Activated CD4-positive, CD25-positive, alpha-beta regulatory T cell (primary cell): ENCODE measurements at regions not wholly inside any gene's neighbourhood (a gene's known extent, or its start where the extent isn't known, plus 50 kb on each side); places are given as distances from the start of the nearest gene placed in this dataset.

Source experiments
- DNase-seq, 4 experiments: peaks; one replicate each; lab custom pipeline; 2025; lab: John Stamatoyannopoulos, UW

DNA sequence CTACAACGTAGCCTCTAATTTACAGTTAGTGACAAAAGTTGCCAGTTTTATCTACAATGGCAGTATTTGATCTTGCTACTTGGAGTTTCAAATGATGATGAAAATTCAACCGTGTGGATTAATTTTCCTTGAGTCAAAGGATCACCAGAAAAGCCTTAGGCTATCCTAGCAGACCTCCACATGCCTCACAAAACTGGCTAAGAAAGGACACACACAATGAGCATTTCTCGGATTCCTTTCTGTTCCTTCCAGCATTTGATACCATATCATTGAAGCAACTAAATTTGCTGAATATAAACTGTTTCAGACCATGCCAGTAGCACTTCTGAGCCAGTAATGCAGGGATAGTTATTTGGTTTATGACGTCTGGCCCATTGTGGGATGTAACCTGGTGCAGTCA lies 587.4 kb upstream of the MDFIC2 start:
- no peak for DNase-seq

DNA sequence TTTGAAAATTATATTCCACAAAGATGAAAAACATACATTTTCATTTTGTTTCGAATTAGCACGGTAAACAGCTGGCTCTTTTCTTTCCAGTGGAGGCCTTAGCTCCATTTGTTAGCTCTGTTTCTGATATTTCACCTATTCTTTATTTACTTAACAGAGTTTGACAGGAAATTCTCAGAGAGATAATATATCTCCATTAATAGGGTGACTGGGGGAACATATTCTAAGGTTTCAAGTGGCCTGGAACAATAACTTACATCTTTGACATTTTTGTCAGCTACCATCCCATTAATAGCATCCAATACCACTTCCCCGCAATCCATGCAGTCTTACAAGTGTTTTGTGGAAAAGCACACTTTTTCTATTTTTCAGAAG lies 577.6 kb upstream of the MDFIC2 start:
- DNase-seq = no peak

DNA sequence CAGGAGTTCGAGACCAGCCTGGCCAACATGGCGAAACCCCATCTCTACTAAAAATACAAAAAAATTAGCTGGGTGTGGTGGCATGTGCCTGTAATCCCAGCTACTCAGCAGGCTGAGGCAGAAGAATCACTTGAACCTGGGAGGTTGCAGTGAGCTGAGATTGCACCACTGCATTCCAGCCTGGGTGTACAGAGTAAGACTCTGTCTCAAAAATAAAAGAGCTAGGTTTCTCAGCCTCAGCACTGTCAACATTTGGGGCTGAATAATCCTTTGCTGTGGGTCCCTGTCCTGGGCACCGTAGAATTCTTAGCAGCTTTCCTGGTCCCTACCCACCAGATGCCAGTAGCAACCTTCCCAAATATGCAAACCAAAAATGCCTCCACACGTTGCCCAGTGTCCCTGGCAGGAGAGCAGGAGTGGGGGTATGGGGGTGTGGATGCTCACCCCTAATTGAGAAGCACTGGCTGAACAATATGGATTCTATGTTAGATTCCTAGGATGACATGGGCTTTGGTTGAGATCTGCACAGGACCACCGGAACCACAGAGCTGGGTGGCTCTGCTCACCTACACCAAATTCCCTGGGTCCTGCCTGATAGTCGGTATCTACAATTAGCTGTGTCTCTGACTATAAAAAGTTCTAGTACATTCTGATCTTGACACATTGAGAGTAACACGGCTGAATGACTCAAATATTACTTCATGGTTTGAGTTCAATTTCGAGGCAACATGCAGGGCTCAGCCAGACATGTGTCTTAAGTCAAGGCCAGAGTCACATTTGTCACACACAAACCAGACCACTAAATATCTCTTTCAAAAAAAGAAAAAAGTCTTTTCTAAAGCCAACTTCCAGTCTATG lies 577.0 kb upstream of the MDFIC2 start:
- DNase-seq = no peak

DNA sequence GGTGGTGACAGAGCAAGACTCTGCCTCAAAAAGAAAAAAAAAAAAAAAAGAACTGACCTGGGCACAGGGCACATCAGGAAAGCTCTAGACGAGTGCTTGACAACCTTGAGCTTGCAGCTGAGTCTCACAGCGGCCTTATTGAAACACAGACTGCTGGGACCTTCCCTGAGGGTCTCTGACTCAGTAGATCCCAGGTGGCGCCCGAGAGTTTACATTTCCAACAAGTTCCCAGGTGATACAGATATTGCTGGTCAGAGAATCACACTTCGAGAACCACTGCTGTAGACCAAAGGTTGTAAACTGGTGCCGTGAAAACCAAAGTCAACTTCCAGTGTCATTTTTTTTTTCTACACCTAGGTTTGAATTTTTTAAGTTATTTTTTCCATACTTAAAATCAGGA lies 573.2 kb upstream of the MDFIC2 start:
- DNase-seq = no peak

DNA sequence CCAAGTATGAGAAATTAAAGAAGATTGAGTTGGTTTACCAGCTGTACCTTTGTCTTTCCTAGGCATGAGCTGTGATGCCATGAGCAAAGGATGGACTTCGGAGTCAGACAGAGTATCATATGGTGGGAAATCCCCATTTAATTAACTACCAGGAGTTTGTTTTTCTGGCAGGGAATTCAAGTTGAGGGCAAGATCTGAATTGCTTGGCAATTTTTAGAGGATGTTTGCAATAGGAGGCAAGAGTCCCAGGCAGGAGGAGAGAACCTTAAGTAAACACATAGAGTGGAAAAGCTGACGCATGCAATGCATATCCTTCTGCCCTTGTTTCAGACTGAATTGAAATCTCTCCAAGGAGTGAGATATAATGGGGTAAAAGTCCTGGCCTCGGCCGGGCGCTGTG lies 569.7 kb upstream of the MDFIC2 start:
- no peak for DNase-seq

DNA sequence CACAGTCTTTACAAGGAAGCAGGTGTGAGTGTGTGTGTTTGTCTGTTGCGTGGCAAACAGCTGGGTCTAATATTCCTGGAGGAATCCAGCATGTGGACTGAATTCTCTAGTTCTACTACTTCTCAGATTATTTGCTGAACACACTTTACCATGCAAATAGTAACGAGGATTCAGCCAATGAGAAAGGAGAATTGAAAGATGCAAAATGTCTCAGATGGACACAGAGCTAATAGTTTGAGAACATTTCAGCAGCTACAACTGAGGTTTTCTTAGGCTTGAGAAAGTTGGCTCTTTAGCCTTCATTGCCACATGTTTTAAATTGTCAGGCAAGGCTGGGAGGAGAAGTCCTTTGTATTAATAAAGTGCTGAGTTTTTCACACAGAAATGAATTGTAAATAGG lies 568.0 kb upstream of the MDFIC2 start:
- DNase-seq = no peak

DNA sequence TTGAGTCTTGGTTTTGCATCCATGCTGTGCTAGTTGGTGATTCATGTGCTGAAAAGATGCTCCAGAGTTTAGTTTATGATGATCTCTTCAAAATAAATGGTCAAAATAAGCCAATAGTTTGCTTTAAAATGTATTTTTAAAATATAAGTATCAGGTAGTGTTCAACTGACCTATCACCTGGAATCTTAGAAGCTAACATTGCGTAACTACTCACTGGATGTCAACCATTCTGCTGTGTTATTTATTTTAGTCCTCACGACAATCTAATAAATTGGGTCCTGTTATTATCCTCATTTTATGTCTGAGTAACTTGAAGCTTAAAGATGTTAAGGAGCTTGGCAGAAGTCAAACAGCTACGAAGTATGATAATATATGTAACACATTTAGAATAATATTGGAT lies 563.7 kb upstream of the MDFIC2 start:
- no peak for DNase-seq

DNA sequence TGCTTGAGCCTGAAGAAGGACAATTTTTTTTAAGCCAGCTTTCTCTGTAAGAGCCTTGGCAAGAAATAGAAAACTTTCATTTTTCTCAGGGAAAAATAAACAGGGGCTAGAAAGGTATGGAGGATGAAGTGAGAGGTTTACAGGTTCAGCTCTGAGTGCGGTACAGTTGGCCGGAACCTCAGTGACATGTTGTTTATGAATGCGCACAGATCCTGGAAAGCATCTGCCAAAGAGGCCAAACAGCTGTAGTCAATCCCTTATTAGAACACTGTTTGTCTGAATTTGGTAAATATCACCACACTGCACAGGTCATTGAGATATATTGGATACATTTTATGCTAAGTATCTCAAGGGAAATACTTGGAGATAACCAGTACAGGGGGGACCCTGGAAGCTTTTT lies 561.8 kb upstream of the MDFIC2 start:
- DNase-seq = no peak

DNA sequence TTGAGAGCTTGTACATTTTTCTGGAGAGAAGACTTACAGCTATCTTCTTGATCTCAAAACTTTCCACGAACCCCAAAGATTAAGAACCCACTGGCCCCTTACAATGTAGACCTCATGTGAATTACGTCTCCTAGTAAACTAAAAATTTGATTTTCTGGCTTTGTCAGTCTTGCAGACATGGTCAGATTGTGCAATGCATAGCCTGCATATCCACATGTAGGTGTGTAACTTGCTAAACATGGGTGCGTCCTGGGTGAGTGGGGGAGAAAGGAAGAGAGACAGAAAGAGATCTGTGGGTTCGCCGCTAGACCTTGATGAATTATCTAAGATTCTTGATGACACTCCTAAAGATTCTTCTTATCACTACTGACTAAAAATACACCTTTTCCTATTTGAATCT lies 561.2 kb upstream of the MDFIC2 start:
- DNase-seq = no peak

DNA sequence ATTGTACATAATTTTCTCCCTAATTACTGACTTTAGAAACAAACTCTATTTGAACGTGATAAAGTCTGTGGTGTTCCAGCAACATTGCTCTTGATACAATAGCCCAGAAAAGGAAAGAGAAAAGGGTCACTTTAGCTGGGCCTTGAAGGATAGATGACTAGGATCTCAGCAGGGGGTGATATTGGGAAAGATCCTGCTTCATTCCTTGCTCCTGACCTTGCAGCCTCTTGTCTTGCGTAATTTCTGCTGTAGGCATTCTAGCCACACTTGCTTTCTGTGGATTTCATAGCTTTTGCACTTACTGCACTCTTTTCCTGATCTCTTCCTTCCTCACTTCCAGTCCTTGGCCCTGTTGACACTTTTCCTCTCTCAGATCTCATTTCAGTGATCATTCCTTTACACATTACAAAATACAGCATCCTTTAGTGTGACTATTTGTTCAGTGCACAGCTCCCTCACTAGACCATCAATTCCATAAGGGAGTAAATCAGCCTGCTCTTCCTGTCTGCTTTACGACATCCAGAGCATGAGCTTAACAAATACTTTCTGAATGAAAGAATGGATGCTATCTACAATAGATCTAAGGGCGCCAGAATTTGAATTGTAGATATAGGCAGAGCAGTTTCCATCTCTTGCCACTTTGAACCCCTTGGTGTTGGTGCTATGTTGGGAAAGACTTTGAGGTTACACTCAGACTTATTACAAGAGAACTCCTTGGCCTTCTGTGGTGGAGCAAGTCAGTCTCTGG lies 559.6 kb upstream of the MDFIC2 start:
- no peak for DNase-seq

DNA sequence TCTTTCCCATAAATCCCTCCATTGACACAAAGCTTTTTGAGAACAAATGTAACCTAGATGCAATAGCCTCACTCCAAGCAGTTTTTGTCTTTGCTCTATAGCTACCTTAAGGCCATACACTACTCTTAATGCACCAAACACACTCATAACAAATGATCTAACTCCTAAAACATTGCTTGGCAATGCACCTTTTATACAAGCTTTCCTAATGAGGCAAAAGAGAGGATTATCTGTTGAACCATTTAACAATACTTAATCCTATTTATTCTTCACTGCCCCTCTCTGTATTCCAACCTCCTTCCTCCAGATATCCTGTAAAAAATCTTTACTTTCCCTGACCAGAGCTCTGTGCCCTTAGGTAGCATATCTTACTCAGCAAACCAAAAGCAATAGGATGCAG lies 558.1 kb upstream of the MDFIC2 start:
- no peak for DNase-seq

DNA sequence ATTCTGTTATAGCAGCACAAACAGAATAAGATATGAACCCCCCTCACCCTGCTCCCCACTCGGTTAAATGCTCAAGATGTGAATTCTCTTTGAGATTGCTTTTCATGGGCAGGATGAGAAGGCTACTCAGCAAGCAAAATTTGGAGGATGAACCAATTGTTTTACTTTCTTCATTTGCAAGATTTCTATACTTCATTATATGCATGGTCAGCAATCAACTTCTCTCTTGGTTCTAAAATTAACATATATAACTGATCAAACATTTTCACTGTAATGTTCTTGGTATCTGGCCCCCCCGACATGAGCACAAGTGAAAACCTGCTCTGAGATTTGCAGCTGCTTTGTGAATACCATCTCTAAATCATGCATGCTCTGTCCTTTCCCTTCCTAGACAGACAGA lies 556.1 kb upstream of the MDFIC2 start:
- DNase-seq = no peak

DNA sequence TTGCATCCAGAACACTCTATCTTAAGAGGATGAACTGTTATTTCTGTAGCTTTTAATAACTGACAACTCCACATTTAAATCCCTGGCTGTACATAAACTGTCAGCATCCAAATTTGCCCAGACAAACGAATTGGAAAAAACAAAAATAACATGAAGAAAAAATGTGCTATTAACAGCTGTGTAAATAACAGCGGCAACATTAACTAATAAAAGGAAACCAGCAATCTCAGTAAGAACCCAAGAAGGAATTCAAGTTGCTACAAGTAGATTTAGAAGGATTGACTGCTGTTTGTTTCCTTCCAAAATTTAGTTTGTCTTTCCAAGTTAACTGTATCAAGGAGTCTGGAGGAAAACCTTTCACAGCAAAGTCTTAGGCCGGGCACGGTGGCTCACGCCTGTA lies 550.6 kb upstream of the MDFIC2 start:
- no peak for DNase-seq

DNA sequence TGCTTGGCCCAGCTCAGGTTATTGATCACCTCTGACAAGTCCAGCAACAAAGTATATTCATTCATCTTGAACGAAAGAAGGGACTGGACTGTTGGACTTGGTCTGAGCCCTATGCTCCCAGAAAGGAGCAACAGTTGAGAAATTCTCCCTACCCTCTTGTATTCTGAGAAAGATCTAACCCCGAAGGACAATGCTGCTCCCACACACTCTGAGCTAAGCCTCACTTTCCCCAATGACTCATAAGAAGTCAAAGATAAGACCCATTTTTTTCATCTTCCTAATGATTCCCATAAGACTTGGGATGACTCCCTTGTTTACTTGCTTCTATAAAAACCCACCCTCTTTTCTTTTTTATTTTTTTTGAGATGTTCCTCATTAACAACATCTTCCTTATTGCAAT lies 549.4 kb upstream of the MDFIC2 start:
- DNase-seq = no peak

DNA sequence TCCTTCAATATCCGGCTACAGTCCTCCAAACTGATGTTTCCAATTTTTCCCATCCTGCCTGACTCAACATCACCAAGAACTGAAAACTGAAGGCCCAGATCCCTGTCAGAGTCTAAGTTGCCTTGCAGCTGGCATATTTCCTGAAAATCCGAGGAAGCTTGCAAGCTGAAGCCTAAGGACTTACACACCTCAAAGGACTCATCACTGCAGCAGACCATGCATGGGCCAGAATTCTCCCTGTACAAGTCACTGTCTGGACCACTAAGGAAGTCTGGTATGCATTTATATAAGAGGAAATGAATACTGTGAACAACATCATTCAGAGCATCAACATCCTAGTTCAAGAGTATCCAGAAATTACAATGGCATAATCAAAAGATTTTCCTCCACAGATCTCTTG lies 548.8 kb upstream of the MDFIC2 start:
- DNase-seq = no peak

DNA sequence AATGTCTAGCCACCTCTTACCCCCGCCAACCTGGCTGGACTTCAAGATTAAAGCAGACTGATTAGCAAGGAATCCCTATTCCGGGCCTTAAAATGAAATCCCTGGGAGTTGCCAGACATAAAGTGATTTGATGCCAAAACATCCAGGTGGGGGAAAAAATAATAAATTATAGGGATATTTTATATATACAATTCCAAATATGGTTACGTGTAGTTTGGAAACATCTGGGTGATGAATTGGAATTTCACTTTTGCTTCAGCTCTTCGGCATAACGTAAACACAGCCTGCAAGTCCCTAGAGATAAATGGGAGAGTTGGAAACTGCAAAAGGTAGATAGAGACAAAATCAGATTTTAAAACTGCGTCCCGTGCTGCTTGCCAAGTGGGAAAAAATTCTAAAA lies 545.5 kb upstream of the MDFIC2 start:
- no peak for DNase-seq

DNA sequence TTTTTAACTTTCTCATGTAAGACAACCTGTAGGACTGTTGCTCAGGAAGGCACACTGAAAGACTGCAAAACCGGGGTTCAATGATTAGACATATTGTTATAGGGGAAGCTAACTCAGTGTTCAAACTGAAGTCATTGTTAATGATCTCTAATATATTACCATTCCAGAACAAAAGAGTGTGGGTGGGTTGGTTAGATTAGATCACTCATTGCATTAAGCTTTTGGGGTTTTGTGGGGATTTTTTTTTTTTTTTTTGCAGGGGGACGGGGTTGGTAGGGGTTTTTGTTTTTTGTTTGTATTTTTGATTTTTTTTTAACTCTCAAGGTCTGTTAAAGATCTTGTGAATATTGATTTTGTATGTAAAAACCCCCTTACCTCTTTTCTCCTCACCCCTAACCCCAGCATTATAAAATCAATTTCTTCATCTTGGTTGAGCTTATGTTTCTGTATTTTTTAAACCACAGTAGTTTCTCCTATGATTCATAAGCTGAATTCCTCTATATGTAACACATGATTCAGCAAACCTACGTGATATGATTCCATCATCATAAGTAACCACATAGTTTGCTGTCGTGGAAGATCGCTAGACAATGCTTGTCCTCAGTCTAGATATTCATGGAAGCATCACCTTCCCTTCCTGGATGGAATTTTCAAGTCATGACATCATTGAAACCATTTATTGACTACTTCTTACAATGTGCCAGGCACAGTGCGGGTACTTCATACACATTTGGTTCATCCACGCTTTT lies 544.1 kb upstream of the MDFIC2 start:
- DNase-seq = no peak

DNA sequence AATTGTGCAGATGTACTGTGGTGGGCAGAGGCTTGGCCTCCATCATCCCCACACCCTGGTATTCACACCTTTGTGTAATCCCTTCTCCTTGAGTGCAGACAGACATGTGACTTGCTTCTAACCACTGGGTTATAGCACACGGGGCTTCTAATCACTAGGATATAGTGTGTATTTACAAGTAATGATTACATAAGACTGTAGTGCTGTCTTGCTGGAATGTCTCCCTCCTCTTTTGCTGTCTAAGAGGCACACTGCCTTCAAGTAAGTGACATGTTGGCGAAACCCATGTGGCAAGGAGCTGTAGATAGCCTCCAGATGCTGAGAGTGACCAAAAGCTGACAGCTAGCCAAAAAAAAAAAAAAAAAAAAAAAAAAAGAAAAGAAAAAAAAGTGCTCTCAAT lies 542.7 kb upstream of the MDFIC2 start:
- DNase-seq = no peak

DNA sequence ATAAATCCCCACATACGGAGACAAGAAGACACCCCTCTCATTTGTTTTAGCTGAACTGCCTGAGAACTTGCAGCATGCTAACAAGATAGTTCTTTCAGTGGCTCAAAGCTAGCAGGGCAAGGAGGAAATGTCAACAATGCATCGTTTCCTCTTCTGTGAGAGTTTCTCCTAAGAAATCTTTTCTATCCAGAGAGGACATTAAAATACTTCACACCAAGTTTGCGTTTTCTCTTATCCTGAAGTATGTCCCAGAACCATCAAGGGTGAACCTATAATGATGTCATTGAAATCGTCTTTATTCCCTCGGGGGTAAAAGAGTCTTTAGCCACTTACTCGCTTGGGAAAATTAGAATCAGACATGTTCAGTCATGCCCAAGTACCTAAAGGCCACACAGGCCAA lies 541.7 kb upstream of the MDFIC2 start:
- DNase-seq = no peak

DNA sequence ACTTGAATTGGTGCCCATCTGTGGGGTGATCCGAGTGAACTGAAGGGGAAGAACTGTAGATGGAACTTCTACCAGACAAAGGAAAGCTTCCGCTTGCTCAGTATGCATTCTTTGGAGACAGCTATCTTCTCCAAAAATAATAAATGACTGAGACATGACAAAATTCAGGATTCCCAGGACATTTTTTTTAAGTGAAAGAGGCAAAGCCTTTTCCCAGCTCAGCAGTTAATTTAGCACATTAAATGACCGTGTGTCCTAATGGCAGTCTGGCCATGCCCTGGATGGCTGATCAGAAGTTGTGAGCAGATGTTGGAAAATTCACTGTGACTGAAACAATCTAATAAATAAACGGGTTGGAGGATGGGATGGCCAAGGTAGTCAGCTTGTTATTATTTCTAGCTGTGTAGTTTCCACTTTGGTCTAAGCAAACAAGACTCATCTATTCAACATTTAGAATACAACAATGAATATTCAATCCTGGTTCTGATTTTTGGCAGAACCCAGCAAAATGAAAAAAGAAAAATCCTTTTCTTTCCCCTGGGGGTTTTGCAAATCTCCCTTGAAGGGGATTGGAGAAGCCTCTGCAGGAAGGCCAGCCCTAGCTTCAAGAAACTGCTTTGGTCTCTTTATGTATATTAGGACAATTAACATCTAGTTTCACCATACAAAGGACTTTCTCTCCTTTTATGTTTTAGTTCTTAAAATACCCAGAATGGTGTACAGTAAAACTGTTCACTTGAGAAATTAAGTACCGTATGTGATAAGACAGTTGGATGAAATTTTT lies 540.9 kb upstream of the MDFIC2 start:
- no peak for DNase-seq

DNA sequence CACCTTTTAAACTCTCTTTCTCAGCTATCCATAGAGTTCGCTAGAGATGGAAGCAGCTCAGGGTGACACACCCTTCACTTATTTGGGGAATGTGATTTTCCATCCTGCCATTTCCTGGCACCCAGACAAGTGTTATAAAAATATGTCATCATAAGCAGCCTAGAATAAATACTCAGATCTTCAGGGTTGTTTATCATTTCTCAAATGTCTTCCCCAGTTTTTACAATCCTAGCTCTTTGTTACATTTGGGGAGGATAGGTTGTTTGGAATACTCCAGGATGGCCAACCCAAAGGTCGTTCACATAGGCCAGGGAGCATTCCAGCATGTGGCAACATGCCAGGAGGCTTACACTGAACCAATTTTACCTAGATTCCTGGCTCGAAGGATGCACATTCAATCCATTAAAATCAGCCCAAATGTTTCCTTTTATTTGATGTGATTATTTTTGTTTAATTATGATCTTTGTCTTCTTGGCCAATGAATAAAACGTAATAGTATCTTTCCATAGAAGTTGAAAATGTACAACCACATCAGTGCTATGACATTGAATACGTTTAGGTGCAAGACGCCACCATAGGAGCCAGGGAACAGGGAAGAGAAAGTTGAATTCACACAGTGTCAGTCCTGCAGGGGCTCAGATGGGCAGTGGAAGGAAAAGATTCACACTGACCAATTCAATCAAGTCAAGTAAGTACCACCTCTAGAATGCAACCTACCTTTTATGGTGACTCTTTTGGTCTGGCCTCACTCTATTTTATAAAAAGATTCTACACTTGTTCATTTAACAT lies 537.7 kb upstream of the MDFIC2 start:
- DNase-seq = no peak
